Activated CD4-positive, alpha-beta T cell treated with anti-CD3 and anti-CD28 coated beads for 48 hours (primary cell): ENCODE measurements at regions not wholly inside any gene's neighbourhood (a gene's known extent, or its start where the extent isn't known, plus 50 kb on each side); places are given as distances from the start of the nearest gene placed in this dataset.
A peak's percentile ranks its signal among the peaks of the same experiment; 100 is the strongest.

Experiments used
- DNase-seq: peaks from one replicate; pipeline ENCODE4 v3.0.0-alpha.2; 2020

- no peak for DNase-seq
Measured at GRCh38 chr12:16949871-16950667, 344.1 kb upstream of the LMO3 start.

GRCh38 chr12:16949371-16949770, 343.4 kb upstream of the LMO3 start:
- no peak for DNase-seq

GRCh38 chr12:16946704-16947103, 340.7 kb upstream of the LMO3 start:
- no peak for DNase-seq

GRCh38 chr12:16939871-16940306, 333.9 kb upstream of the LMO3 start:
- peak; percentile 29 for DNase-seq

GRCh38 chr12:16927259-16927658, 321.3 kb upstream of the LMO3 start:
- DNase-seq, result no peak

GRCh38 chr12:16920451-16920850, 314.5 kb upstream of the LMO3 start:
- no peak for DNase-seq

GRCh38 chr12:16919551-16919950, 313.6 kb upstream of the LMO3 start:
- no peak for DNase-seq

GRCh38 chr12:16914853-16915252, 308.9 kb upstream of the LMO3 start:
- DNase-seq, result no peak

GRCh38 chr12:16913832-16914490, 308.0 kb upstream of the LMO3 start:
- no peak for DNase-seq

- no peak for DNase-seq
Measured at GRCh38 chr12:16901946-16902345, 296.0 kb upstream of the LMO3 start.

- no peak for DNase-seq
Measured at GRCh38 chr12:16893426-16893825, 287.5 kb upstream of the LMO3 start.

GRCh38 chr12:16891673-16892072, 285.7 kb upstream of the LMO3 start:
- DNase-seq, result no peak

GRCh38 chr12:16884819-16885218, 278.9 kb upstream of the LMO3 start:
- DNase-seq, result no peak

- DNase-seq, result no peak
Measured at GRCh38 chr12:16884056-16884455, 278.1 kb upstream of the LMO3 start.

GRCh38 chr12:16881986-16882570, 276.1 kb upstream of the LMO3 start:
- no peak for DNase-seq

- no peak for DNase-seq
Measured at GRCh38 chr12:16880864-16881285, 274.9 kb upstream of the LMO3 start.

GRCh38 chr12:16870845-16871244, 264.9 kb upstream of the LMO3 start:
- DNase-seq, result no peak

- no peak for DNase-seq
Measured at GRCh38 chr12:16863742-16864141, 257.8 kb upstream of the LMO3 start.

GRCh38 chr12:16857456-16857923, 251.5 kb upstream of the LMO3 start:
- no peak for DNase-seq

- no peak for DNase-seq
Measured at GRCh38 chr12:16854465-16854864, 248.5 kb upstream of the LMO3 start.

GRCh38 chr12:16849473-16849872, 243.5 kb upstream of the LMO3 start:
- DNase-seq, result no peak

- no peak for DNase-seq
Measured at GRCh38 chr12:16844875-16845274, 238.9 kb upstream of the LMO3 start.

GRCh38 chr12:16833376-16834015, 227.5 kb upstream of the LMO3 start:
- no peak for DNase-seq
